ENCODE measurements at regions not wholly inside any gene's neighbourhood (a gene's known extent, or its start where the extent isn't known, plus 50 kb on each side); places are given as distances from the start of the nearest gene placed in this dataset.

DNA sequence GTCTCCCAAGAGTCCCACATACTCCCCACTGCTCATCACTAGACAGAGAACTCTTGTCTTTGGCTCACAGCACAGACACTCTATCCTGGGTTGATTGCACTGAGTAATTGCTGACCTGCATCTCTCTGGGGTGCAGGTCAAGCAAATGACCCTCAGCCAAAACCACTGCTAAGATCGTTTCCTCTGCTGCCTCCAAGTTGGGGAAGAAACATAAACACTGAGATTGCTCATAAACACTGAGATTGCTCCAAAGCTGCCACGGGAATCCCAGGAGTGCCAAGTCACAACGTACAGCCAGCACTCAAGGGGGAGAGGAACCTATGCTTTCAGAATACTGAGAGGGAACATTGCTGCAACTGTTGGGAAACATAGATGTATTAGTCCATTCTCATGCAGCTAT is 1402.1 kb upstream of the ACO1 start:
- TF ChIP-seq, protein P1, sequence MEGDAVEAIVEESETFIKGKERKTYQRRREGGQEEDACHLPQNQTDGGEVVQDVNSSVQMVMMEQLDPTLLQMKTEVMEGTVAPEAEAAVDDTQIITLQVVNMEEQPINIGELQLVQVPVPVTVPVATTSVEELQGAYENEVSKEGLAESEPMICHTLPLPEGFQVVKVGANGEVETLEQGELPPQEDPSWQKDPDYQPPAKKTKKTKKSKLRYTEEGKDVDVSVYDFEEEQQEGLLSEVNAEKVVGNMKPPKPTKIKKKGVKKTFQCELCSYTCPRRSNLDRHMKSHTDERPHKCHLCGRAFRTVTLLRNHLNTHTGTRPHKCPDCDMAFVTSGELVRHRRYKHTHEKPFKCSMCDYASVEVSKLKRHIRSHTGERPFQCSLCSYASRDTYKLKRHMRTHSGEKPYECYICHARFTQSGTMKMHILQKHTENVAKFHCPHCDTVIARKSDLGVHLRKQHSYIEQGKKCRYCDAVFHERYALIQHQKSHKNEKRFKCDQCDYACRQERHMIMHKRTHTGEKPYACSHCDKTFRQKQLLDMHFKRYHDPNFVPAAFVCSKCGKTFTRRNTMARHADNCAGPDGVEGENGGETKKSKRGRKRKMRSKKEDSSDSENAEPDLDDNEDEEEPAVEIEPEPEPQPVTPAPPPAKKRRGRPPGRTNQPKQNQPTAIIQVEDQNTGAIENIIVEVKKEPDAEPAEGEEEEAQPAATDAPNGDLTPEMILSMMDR (IDR thresholded peaks at IDR 0.05; ENCODE audit: low read depth, low read length, poor library complexity, severe bottlenecking): no peak
- TF ChIP-seq EZH2phosphoT487 (IDR thresholded peaks at IDR 0.05; ENCODE audit: borderline replicate concordance, low read length): no peak

All from DOHH2 (cell line).